ENCODE measurements at regions not wholly inside any gene's neighbourhood (a gene's known extent, or its start where the extent isn't known, plus 50 kb on each side); places are given as distances from the start of the nearest gene placed in this dataset.

DNA sequence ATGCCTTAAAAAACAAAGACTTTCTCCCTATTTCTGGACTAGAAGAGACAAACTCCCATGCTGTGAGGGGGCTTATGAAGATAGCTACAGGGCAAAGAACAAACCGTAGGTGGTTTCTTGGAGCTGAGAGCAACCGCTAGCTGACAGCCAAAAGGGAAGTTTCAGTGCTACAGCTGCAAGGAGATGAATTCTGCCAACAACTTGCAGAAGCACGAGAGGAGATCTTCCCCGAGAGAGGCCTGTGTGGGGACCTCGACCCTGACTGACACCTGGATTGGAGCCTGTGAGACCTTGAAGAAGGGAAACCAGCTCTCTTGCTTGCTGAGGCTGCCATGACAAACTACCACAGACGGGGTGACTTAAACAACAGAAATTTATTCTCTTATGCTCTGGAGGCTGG is 183.8 kb upstream of the VCX3A start:
- in situ Hi-C loops (cut with MboI; ENCODE audit: low pct_ligation_motif_present in 1 of 4, low pct_unique_long_range_greater_than_20kb in 1 of 4, low sequenced_read_pairs in 3 of 4) = no loop called here
- DNase-seq = no peak
- 60 to 80% methylated on average over 1 to 6 of the region's 6 CpGs for WGBS, 2 donors (ENCODE audit: low coverage in 1 of 2)

GRCh38 chrX:6708676-6709380 is 173.9 kb upstream of the VCX3A start:
- Histone ChIP-seq H3K27me3 (no peaks in the 10 kb centered on the region), H3K4me3 (no peak overlapping the region), H3K9me3 (no peaks in the 10 kb centered on the region), H3K36me3 (no peaks in the 10 kb centered on the region), H3K4me1 (no peaks in the 10 kb centered on the region), H3K27ac (no peak overlapping the region)
- TF ChIP-seq POLR2A (IDR thresholded peaks at IDR 0.05) (no peak), EP300 (IDR thresholded peaks at IDR 0.05; ENCODE audit: low read depth) (no peak), POLR2AphosphoS5 (IDR thresholded peaks at IDR 0.05) (no peak)
- TF ChIP-seq, protein P1, sequence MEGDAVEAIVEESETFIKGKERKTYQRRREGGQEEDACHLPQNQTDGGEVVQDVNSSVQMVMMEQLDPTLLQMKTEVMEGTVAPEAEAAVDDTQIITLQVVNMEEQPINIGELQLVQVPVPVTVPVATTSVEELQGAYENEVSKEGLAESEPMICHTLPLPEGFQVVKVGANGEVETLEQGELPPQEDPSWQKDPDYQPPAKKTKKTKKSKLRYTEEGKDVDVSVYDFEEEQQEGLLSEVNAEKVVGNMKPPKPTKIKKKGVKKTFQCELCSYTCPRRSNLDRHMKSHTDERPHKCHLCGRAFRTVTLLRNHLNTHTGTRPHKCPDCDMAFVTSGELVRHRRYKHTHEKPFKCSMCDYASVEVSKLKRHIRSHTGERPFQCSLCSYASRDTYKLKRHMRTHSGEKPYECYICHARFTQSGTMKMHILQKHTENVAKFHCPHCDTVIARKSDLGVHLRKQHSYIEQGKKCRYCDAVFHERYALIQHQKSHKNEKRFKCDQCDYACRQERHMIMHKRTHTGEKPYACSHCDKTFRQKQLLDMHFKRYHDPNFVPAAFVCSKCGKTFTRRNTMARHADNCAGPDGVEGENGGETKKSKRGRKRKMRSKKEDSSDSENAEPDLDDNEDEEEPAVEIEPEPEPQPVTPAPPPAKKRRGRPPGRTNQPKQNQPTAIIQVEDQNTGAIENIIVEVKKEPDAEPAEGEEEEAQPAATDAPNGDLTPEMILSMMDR (IDR thresholded peaks at IDR 0.05) = no peak
- in situ Hi-C loops (cut with MboI; ENCODE audit: low pct_ligation_motif_present in 1 of 4, low pct_unique_long_range_greater_than_20kb in 1 of 4, low sequenced_read_pairs in 3 of 4) = no loop called here
- 55% methylated on average over 5 of the region's 5 CpGs; no CpG with 5 or more reads in 1 of the 2 donors for WGBS, 2 donors (ENCODE audit: low coverage in 1 of 2)
- intact Hi-C loops (cut with DNase I; ENCODE audit: low total_unique reads) = no loop called here
- no peak for DNase-seq

More for the DNA sequence above, 183.8 kb upstream of the VCX3A start:
- intact Hi-C loops (cut with DNase I; ENCODE audit: low total_unique reads) = no loop called here
- TF ChIP-seq EP300 (IDR thresholded peaks at IDR 0.05; ENCODE audit: low read depth) (no peak), POLR2AphosphoS5 (IDR thresholded peaks at IDR 0.05) (no peak), POLR2A (IDR thresholded peaks at IDR 0.05) (no peak)
- TF ChIP-seq, protein P1 (IDR thresholded peaks at IDR 0.05) = no peak
- H3K4me1 ChIP-seq = no peaks in the 10 kb centered on the region
- H3K9me3 ChIP-seq = no peaks in the 10 kb centered on the region
- no peaks in the 10 kb centered on the region for H3K27me3 ChIP-seq
- H3K36me3 ChIP-seq = no peaks in the 10 kb centered on the region
- no peak overlapping the region for H3K27ac ChIP-seq
- no peak overlapping the region for H3K4me3 ChIP-seq

GRCh38 chrX:6708041-6708440 is 173.1 kb upstream of the VCX3A start:
- Histone ChIP-seq H3K36me3 (no peaks in the 10 kb centered on the region), H3K9me3 (no peaks in the 10 kb centered on the region), H3K27me3 (no peaks in the 10 kb centered on the region), H3K27ac (no peak overlapping the region), H3K4me1 (no peaks in the 10 kb centered on the region), H3K4me3 (no peak overlapping the region)
- in situ Hi-C loops (cut with MboI; ENCODE audit: low pct_ligation_motif_present in 1 of 4, low pct_unique_long_range_greater_than_20kb in 1 of 4, low sequenced_read_pairs in 3 of 4) (no loop called here), intact Hi-C loops (cut with DNase I; ENCODE audit: low total_unique reads) (no loop called here)
- DNase-seq = no peak
- 43% methylated on average over 1 of the region's 1 CpG; no CpG with 5 or more reads in 1 of the 2 donors for WGBS, 2 donors (ENCODE audit: low coverage in 1 of 2)
- no peak for TF ChIP-seq POLR2AphosphoS5 (IDR thresholded peaks at IDR 0.05)
- TF ChIP-seq, protein P1 (IDR thresholded peaks at IDR 0.05) = no peak
- TF ChIP-seq POLR2A (IDR thresholded peaks at IDR 0.05) = no peak
- TF ChIP-seq EP300 (IDR thresholded peaks at IDR 0.05; ENCODE audit: low read depth) = no peak

DNA sequence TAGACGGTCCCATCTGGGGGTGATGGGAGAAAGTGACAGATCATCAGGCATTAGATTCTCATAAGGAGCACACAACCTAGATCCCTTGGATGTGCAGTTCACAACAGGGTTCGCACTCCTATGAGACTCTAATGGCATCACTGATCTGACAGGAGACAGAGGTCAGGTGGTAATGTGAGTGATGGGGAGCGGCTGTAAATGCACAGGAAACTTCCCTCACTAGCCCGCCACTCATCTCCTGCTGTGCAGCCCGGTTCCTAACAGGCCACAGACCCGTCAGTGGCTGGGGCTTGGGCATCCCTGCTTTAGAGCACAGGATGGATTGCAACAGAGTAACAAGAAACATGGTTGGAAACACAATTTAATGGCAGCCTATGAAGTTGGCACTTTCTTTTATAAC is 172.6 kb upstream of the VCX3A start:
- Histone ChIP-seq H3K4me3 (no peak overlapping the region), H3K36me3 (no peaks in the 10 kb centered on the region), H3K27me3 (no peaks in the 10 kb centered on the region), H3K9me3 (no peaks in the 10 kb centered on the region), H3K27ac (no peak overlapping the region), H3K4me1 (no peaks in the 10 kb centered on the region)
- no peak for DNase-seq
- in situ Hi-C loops (cut with MboI; ENCODE audit: low pct_ligation_motif_present in 1 of 4, low pct_unique_long_range_greater_than_20kb in 1 of 4, low sequenced_read_pairs in 3 of 4) (no loop called here), intact Hi-C loops (cut with DNase I; ENCODE audit: low total_unique reads) (no loop called here)
- WGBS, 2 donors (ENCODE audit: low coverage in 1 of 2) = 79% methylated on average over 6 of the region's 6 CpGs; no CpG with 5 or more reads in 1 of the 2 donors
- TF ChIP-seq POLR2A (IDR thresholded peaks at IDR 0.05) (no peak), POLR2AphosphoS5 (IDR thresholded peaks at IDR 0.05) (no peak), EP300 (IDR thresholded peaks at IDR 0.05; ENCODE audit: low read depth) (no peak)
- TF ChIP-seq, protein P1 (IDR thresholded peaks at IDR 0.05) = no peak

Data from transverse colon (tissue), 4 donors.